Breast epithelium (tissue), 3 donors: ENCODE measurements at regions not wholly inside any gene's neighbourhood (a gene's known extent, or its start where the extent isn't known, plus 50 kb on each side); places are given as distances from the start of the nearest gene placed in this dataset.

Experiments used
- POLR2AphosphoS5 ChIP-seq, 3 donors: sonication (generic); formaldehyde crosslinking; IDR thresholded peaks; one replicate each; pipeline ENCODE4 v1.6.1; 2017; ENCODE audit warnings: antibody characterized with exemption in 3 of 3
- TF ChIP-seq, protein P1 (sequence below), 3 donors: fragments of 450-650 bp; IDR thresholded peaks; one replicate each; pipeline ENCODE4 v1.5.1; 2016 to 2017; ENCODE audit warnings: antibody characterized with exemption in 3 of 3, mild to moderate bottlenecking in 3 of 3, moderate library complexity in 3 of 3

- TF ChIP-seq, protein P1, sequence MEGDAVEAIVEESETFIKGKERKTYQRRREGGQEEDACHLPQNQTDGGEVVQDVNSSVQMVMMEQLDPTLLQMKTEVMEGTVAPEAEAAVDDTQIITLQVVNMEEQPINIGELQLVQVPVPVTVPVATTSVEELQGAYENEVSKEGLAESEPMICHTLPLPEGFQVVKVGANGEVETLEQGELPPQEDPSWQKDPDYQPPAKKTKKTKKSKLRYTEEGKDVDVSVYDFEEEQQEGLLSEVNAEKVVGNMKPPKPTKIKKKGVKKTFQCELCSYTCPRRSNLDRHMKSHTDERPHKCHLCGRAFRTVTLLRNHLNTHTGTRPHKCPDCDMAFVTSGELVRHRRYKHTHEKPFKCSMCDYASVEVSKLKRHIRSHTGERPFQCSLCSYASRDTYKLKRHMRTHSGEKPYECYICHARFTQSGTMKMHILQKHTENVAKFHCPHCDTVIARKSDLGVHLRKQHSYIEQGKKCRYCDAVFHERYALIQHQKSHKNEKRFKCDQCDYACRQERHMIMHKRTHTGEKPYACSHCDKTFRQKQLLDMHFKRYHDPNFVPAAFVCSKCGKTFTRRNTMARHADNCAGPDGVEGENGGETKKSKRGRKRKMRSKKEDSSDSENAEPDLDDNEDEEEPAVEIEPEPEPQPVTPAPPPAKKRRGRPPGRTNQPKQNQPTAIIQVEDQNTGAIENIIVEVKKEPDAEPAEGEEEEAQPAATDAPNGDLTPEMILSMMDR (IDR thresholded peaks at IDR 0.05): no peak
- TF ChIP-seq POLR2AphosphoS5 (IDR thresholded peaks at IDR 0.05): no peak
These were observed 278.3 kb upstream of the ZNF32 start for GRCh38 chr10:43926875-43927406.
